B cell (primary cell): ENCODE measurements at regions not wholly inside any gene's neighbourhood (a gene's known extent, or its start where the extent isn't known, plus 50 kb on each side); places are given as distances from the start of the nearest gene placed in this dataset.

Source experiments
- ATAC-seq: fragments of 200-7000 bp; cut with Tn5 transposase; one replicate; pipeline ENCODE4 v1.10.0; 2021; ENCODE audit warnings: low read depth, mild to moderate bottlenecking, moderate number of reproducible peaks, moderate library complexity
- CTCF ChIA-PET: fragments of 350-600 bp; sonication (Branson Sonifier 250); formaldehyde crosslinking; loops from one replicate; lab custom pipeline; 2021; ENCODE audit warnings: antibody characterized with exemption, inconsistent platforms; lab: Charles Lee
- POLR2A ChIA-PET: fragments of 350-600 bp; sonication (Branson Sonifier 250); formaldehyde crosslinking; loops from one replicate; lab custom pipeline; 2021; ENCODE audit warnings: antibody characterized with exemption; lab: Charles Lee
- DNase-seq: peaks from one replicate; pipeline ENCODE4 v3.0.0; 2013
- H2AFZ ChIP-seq: 2 replicates; pipeline ENCODE4 v1.6.1; 2012; ENCODE audit warnings: mild to moderate bottlenecking, low read depth, low read length; ENCODE audit not compliant: insufficient read depth, poor library complexity, severe bottlenecking
- H3K27ac ChIP-seq, 2 donors: 1 replicate in 1 of 2; 2 replicates in 1 of 2; pipeline ENCODE4 v1.5.1; 2012 to 2013; ENCODE audit warnings: low read length in 2 of 2, mild to moderate bottlenecking in 2 of 2, moderate library complexity in 1 of 2
- H3K27me3 ChIP-seq, 4 experiments: fragments of 200-600 bp in 1 of 4; sonication (generic) in 1 of 4; replicated peaks in 1 of 4; 1 replicate in 2 of 4; 2 replicates in 2 of 4; pipeline versions ENCODE4 v1.6.1 to v1.7.0; 2013 to 2016; ENCODE audit warnings: low read length in 3 of 4, mild to moderate bottlenecking in 2 of 4, mixed read lengths in 1 of 4, moderate library complexity in 1 of 4; ENCODE audit not compliant: insufficient read depth in 4 of 4, control insufficient read depth in 3 of 4; ENCODE audit errors: control extremely low read depth in 1 of 4
- H3K36me3 ChIP-seq, 2 experiments: replicated peaks in 1 of 2; 1 replicate in 1 of 2; 2 replicates in 1 of 2; pipeline versions ENCODE4 v1.6.1 to v1.7.1; 2013; ENCODE audit warnings: low read length in 1 of 2; ENCODE audit not compliant: insufficient read depth in 2 of 2, control insufficient read depth in 1 of 2; ENCODE audit errors: control extremely low read depth in 1 of 2, extremely low read depth in 1 of 2
- H3K4me1 ChIP-seq, 2 donors: fragments of 200-600 bp in 1 of 2; sonication (generic) in 1 of 2; 1 replicate in 1 of 2; 2 replicates in 1 of 2; pipeline versions ENCODE4 v1.5.1 to v1.6.1; 2013 to 2017; ENCODE audit warnings: low read length in 2 of 2; ENCODE audit not compliant: control insufficient read depth in 2 of 2, insufficient read depth in 2 of 2
- H3K4me2 ChIP-seq: replicated peaks from 2 replicates; pipeline ENCODE3; 2012; ENCODE audit warnings: mild to moderate bottlenecking, low read depth, low read length; ENCODE audit not compliant: poor library complexity, severe bottlenecking
- H3K4me3 ChIP-seq, 5 experiments: fragments of 200-600 bp in 1 of 5; sonication (generic) in 1 of 5; 1 replicate in 3 of 5; 2 replicates in 2 of 5; pipeline versions ENCODE4 v1.5.1 to v1.7.0; 2011 to 2016; ENCODE audit warnings: low read length in 4 of 5, mild to moderate bottlenecking in 4 of 5, low read depth in 2 of 5, control low read depth in 1 of 5, moderate library complexity in 1 of 5; ENCODE audit not compliant: insufficient read depth in 1 of 5; ENCODE audit errors: control extremely low read depth in 1 of 5, extremely low read depth in 1 of 5
- H3K79me2 ChIP-seq: fragments of 200-600 bp; sonication (generic); one replicate; pipeline ENCODE4 v1.6.0; 2016; ENCODE audit warnings: low read length; ENCODE audit not compliant: control insufficient read depth, insufficient read depth
- H3K9ac ChIP-seq: fragments of 200-600 bp; sonication (generic); 2 replicates; pipeline ENCODE4 v1.6.1; 2017; ENCODE audit warnings: mild to moderate bottlenecking, low read length, moderate library complexity
- H3K9me3 ChIP-seq, 3 donors: one replicate each; pipeline versions ENCODE4 v1.6.1 to v1.7.1; 2013; ENCODE audit warnings: low read length in 2 of 3; ENCODE audit not compliant: control insufficient read depth in 2 of 3, insufficient read depth in 1 of 3; ENCODE audit errors: control extremely low read depth in 1 of 3
- H4K20me1 ChIP-seq: 2 replicates; pipeline ENCODE4 v1.6.0; 2012; ENCODE audit warnings: mild to moderate bottlenecking, low read length; ENCODE audit not compliant: insufficient read depth, control insufficient read depth, poor library complexity, severe bottlenecking
- H3K27ac Mint-ChIP-seq: one replicate; pipeline ENCODE4 v1.8.0; 2021; ENCODE audit warnings: mixed read lengths
- H3K27me3 Mint-ChIP-seq: one replicate; pipeline ENCODE4 v1.8.0; 2021; ENCODE audit warnings: mixed read lengths
- H3K4me1 Mint-ChIP-seq: one replicate; pipeline ENCODE4 v1.8.0; 2021; ENCODE audit warnings: mixed read lengths
- H3K4me3 Mint-ChIP-seq: one replicate; pipeline ENCODE4 v1.8.0; 2021; ENCODE audit warnings: mixed read lengths
- H3K9me3 Mint-ChIP-seq: one replicate; pipeline ENCODE4 v1.8.0; 2022; ENCODE audit warnings: mixed read lengths; ENCODE audit not compliant: insufficient read depth
- EZH2 ChIP-seq: IDR thresholded peaks from 2 replicates; pipeline ENCODE4 v1.6.1; 2012; ENCODE audit warnings: borderline replicate concordance, low read depth, mild to moderate bottlenecking, moderate library complexity, low read length; ENCODE audit not compliant: insufficient read depth, poor library complexity, severe bottlenecking
- WGBS: methylation state at CpG from one replicate; pipeline ENCODE4 v1.1.5; 2013; ENCODE audit warnings: missing lambda C conversion rate; ENCODE audit not compliant: insufficient coverage; 5-methylcytosine and 5-hydroxymethylcytosine counted together
- intact Hi-C: fragments of 100-400 bp; cut with micrococcal nuclease; formaldehyde crosslinking; loops from one replicate; pipeline ENCODE4 v1.10.0; 2022
- TF ChIP-seq, protein P1 (sequence below): fragments of 200-600 bp; IDR thresholded peaks from one replicate; pipeline ENCODE4 v1.8.0; 2022; ENCODE audit warnings: antibody characterized with exemption, mild to moderate bottlenecking

DNA sequence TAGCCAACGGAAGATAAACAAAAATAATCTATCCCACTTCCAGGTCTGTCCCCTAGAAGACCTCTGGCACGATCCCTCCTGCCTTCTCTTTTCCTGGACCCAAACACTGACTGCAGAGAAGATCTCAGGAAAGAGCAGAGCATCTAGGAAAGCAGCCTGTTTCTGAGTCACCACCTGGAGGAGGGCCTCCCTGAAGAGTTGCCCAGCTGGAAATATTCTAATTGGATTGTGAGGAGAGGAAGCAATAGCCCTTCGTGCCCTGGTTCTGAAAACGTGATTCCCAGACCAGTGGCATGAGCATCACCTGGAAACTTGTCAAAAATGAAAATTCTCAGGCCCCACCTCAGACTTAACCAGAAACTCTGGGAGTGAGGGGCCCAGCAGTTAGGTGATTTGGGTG lies 411.1 kb downstream of the SETD4 start:
- H3K4me1 Mint-ChIP-seq = no peaks in the 10 kb centered on the region
- CTCF ChIA-PET = no interaction called here
- no peaks in the 10 kb centered on the region for H3K9me3 Mint-ChIP-seq
- H3K4me3 Mint-ChIP-seq = no peak overlapping the region
- no peak overlapping the region for H3K4me3 ChIP-seq
- POLR2A ChIA-PET = no interaction called here
- no peak overlapping the region for H3K9ac ChIP-seq
- H3K4me2 ChIP-seq = no peak overlapping the region
- no peak for ATAC-seq
- 89% methylated on average over 2 of the region's 4 CpGs for WGBS
- no peaks in the 10 kb centered on the region for H3K9me3 ChIP-seq
- no peaks in the 10 kb centered on the region for H3K36me3 ChIP-seq
- TF ChIP-seq, protein P1, sequence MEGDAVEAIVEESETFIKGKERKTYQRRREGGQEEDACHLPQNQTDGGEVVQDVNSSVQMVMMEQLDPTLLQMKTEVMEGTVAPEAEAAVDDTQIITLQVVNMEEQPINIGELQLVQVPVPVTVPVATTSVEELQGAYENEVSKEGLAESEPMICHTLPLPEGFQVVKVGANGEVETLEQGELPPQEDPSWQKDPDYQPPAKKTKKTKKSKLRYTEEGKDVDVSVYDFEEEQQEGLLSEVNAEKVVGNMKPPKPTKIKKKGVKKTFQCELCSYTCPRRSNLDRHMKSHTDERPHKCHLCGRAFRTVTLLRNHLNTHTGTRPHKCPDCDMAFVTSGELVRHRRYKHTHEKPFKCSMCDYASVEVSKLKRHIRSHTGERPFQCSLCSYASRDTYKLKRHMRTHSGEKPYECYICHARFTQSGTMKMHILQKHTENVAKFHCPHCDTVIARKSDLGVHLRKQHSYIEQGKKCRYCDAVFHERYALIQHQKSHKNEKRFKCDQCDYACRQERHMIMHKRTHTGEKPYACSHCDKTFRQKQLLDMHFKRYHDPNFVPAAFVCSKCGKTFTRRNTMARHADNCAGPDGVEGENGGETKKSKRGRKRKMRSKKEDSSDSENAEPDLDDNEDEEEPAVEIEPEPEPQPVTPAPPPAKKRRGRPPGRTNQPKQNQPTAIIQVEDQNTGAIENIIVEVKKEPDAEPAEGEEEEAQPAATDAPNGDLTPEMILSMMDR = no peak
- no peak for TF ChIP-seq EZH2
- peaks cover 32% of the 10 kb centered on the region for H3K27me3 Mint-ChIP-seq
- no peak overlapping the region for H2AFZ ChIP-seq
- intact Hi-C loops = no loop called here
- H3K27me3 ChIP-seq = no peaks in the 10 kb centered on the region
- H3K27ac ChIP-seq = no peak overlapping the region
- H4K20me1 ChIP-seq = no peaks in the 10 kb centered on the region
- no peaks in the 10 kb centered on the region for H3K4me1 ChIP-seq
- no peak for DNase-seq
- H3K27ac Mint-ChIP-seq = no peak overlapping the region
- no peaks in the 10 kb centered on the region for H3K79me2 ChIP-seq

GRCh38 chr21:35648512-35648911 lies 411.8 kb downstream of the SETD4 start:
- H2AFZ ChIP-seq = no peak overlapping the region
- H3K9me3 ChIP-seq = no peaks in the 10 kb centered on the region
- no peaks in the 10 kb centered on the region for H3K9me3 Mint-ChIP-seq
- H3K27me3 Mint-ChIP-seq = peaks cover 36% of the 10 kb centered on the region
- no peak overlapping the region for H3K9ac ChIP-seq
- DNase-seq (no peak), ATAC-seq (no peak)
- no peaks in the 10 kb centered on the region for H3K4me1 ChIP-seq
- no peak overlapping the region for H3K4me3 ChIP-seq
- no peak for TF ChIP-seq EZH2
- TF ChIP-seq, protein P1 = no peak
- intact Hi-C loops = no loop called here
- H3K27ac Mint-ChIP-seq = no peak overlapping the region
- H3K27ac ChIP-seq = no peak overlapping the region
- CTCF ChIA-PET = interaction anchor here (0.8 kb wide), 1 partner anchor 903 kb away, joined by 3 read pairs; no protein-coding TSS in a partner anchor
- H3K79me2 ChIP-seq = no peaks in the 10 kb centered on the region
- POLR2A ChIA-PET = no interaction called here
- H3K4me1 Mint-ChIP-seq = no peaks in the 10 kb centered on the region
- H4K20me1 ChIP-seq = no peaks in the 10 kb centered on the region
- H3K27me3 ChIP-seq = no peaks in the 10 kb centered on the region
- 100% methylated on average over 1 of the region's 2 CpGs for WGBS
- no peaks in the 10 kb centered on the region for H3K36me3 ChIP-seq
- no peak overlapping the region for H3K4me2 ChIP-seq
- H3K4me3 Mint-ChIP-seq = no peak overlapping the region
